HG02973 (cell line): ENCODE measurements at regions not wholly inside any gene's neighbourhood (a gene's known extent, or its start where the extent isn't known, plus 50 kb on each side); places are given as distances from the start of the nearest gene placed in this dataset.

Source experiments
- ATAC-seq: cut with Tn5 transposase; IDR thresholded peaks from one replicate; pipeline ENCODE4 v1.9.1; 2021; ENCODE audit warnings: moderate library complexity; ENCODE audit not compliant: unreplicated experiment

DNA sequence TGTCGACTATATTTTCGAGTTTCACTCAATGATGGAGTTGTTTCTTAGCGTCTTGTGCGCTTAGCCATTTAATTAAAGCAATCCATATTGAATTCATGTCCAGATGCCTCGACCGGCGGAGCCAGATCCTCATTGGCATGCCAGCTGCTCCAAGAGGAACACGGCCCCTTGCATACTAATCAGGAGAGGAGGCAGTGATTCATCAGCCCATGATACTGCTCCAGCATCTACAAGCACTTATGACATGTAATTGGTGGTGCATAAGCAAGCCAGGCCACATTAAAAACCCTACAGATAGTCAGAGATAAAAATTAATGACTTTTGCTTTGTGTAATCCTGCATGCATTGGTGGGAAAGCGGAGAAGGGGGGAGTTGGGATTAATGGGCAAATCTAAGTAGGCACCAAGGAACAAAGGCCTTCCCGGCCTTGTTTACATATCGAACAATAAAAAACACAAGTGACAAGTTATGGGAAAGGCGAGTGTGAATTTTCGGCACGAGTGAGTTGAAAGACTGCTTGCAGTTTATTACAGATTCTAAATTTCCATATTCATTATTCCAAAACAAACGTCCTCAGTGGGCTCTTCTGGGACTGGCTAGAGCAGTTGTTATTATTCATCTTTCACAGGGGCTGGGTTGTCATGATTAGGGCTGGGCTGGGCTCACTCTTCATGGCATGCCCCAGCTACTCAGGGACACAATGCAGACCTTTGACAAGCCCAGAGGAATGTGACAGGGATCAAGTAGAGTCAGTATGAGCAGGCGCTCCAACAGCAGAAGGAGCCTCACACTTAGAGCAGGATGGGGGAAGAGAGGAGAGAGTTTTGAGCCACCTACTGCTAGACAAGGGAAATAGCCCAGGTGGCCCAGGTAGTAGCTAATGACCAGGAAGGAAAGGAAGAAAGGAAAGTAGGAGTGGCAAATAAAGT is 281.7 kb upstream of the ZFHX3 start:
- no peak for ATAC-seq

DNA sequence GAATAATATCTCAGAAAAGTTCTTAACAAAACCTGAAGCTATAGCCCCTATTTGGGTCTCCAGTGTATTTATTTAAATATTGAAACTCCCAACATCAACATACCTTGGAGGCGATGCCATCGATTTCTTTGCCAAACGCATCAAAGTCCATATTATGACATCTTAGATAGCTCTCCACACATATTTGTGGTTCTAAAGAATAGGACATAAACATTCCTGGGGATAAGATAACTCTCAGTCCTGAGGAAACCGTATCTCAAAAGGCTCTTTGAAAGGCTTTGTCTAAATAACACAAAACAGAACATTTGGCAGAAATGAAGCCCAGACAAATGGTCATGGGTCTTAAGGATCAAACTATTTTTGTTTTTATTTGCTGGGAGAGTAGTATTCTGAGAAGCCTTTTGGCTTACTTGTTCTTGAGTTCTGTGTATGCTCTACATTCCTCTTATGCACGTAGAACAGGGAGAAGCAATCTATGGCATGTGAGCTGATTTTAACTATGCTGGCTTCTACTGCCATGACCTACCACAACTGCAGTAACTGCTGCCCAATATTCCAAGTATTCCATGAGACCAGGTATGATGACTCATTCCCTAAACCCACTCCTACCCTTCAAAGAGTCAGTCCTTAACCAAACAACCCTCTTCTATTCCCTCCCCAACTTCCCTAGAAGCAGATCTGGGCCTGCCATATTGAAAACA is 279.0 kb upstream of the ZFHX3 start:
- ATAC-seq = no peak

DNA sequence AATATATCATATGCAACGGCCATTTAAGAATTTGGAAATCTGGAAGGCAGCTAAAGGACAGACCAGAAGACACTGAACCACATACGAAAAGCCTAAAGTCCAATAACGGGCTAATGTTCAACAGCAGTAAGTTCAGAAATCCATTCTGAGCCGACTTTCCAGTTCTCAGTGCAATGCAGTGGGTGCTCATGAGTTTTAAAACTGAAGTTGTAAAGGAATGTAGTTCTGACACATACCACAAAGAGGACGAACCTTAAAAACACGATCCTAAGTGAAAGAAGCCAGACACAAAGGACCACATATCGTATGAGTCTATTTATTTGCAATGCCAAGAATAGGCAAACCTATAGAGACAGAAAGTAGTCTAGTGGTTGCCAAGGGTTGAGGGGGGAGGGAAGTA is 278.3 kb upstream of the ZFHX3 start:
- ATAC-seq = no peak

DNA sequence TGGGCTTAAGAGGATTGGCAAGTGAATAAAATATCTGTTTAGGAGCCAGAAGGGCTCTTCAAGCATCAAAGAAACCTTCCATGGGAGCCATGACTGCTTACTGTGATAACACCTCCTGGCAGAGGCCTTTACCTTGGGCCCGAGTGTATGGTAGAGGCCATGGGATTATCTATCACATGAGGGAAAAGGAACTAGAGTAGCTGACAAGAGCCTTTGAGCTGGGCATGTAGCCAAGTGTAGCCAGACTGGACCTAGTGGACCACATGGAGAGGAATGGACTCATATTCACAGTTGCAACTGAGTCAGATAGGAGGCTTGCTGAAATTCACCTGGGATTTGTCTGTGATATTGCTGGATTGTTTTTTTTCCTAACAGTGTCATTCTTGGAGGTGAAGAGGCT is 276.0 kb upstream of the ZFHX3 start:
- no peak for ATAC-seq

DNA sequence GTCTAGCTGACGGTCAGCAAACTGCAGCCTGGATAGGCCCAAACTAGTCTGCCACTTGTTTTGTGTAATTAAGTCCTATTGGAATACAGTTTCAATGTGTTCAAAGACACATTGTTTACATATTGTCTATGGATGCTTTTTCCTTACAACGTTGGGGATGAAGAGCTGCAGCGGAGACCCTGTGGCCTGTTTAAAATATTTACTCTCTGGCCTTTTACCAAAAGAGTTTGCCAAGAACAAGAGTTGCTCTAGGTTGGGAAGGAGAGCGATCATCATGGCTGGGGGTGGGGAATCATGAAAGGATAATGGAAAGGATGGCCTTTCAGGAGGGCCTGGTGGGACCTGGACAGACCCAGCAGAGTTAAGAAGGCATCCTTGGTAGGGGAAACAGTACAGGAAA is 274.9 kb upstream of the ZFHX3 start:
- no peak for ATAC-seq

DNA sequence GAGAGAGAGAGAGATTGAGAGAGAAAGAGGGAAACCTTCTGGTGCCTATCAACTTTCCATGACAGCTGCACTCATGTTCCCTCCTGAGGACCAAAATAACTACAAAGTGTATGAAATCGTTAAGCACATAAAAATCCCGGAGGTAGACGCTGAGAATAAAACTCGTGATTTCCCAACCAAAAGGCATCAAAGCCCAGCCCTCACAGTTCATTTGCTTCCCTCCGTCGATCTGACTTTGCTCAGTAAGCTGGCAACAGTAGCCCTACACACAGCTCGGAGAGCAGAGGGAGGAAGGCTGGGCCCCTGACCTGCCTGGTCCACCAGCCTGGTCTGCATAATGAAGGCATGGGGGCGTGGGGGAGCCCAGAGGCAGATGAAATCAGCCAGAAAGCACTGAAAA is 273.9 kb upstream of the ZFHX3 start:
- ATAC-seq = no peak

DNA sequence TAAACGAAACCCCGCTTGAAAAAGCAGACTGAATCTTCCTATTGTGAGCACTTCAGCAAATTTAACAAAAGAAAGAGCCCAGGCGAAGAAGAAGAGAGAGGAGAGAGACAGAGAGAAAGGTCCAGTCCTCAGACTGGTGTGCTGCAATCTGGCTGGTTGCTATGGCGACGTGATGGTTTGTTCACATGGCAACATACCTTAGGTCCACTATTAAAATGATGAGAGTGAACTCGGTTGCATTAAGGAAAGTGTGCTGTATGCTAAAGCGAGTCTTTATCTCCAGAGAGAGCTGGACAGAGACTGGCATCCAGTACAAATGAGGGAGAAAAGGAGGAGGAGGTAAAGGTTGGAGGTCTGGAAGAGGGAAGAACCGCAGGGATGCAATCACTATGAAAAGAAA is 271.8 kb upstream of the ZFHX3 start:
- ATAC-seq = no peak

DNA sequence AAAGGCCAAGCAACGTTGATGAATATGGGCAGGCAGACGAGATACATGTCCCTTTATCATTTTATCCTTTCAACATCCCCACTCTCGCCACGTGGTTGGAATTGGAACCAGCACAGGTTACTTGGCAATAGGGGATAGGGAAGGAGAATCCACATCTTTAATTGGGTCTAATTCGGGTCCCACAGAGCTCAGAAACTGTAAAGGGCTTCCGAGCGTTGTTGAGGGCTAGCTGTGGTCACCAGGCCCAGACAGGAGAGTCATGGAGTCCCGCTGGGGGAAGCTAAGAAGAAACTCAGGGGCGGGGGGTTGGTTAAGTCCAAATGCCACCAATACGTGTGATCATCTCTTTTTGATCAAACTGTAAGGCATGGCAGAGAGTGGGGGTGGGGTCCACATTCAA is 271.3 kb upstream of the ZFHX3 start:
- ATAC-seq = no peak

DNA sequence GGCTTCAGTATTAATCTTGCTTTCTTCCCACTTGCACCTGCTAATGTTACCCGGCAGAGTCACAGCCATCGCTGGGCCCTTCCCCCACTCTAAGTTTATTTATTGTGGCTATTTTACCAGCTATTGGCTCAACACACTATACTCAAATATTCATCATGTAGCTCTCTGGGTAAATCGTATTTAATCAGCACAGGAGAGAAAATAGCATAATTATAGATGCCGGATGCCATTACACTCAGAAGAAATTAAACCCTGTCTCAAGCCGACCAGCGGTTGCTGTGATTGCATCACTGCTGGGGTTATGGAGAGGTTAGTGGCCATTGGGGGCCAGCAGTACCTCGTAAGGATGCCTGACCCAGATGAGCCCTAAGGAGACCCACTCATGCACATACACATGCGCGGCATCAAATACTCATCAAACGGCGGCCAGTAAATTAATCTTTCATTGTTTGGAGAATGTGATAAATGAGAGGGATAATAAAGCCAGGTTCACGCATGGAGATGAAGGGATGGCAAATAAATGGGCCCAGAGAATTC is 269.5 kb upstream of the ZFHX3 start:
- no peak for ATAC-seq

DNA sequence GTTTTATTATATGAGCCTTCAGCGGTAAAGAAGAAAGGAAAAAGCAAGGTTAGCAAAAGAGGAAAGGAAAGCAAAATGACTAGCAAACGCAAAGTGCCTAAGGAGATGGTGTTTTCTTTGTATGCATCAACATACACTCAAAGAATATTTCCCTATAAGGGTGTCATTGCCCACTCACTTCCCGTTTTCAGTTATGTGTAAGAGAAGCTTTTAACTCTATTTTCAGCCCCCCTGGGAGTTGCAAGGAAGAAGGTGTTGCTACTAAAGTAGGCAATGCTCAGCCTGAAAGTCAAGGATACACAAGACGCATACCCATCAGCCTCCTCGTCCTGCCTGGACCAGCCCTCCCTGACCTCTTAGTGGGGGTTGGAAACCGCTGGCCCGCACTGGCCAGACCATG is 267.7 kb upstream of the ZFHX3 start:
- ATAC-seq = peak; percentile 80

DNA sequence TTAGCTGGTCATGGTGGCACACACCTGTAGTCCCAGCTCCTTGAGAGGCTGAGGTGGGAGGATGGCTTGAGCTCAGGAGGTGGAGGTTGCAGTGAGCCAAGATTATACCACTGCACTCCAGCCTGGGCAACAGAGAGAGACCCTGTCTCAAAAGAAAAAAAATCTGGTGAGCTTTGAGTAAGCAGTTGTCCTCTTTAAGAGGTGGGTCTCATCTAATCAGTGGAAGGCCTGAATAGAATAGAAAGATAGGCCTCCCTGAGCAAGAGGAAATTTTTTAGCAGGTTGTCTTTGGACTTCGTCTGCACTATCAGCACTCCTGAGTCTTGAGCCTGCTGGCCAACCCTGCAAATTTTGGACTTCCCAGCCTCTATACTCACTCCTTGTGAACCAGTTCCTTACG is 266.0 kb upstream of the ZFHX3 start:
- no peak for ATAC-seq

DNA sequence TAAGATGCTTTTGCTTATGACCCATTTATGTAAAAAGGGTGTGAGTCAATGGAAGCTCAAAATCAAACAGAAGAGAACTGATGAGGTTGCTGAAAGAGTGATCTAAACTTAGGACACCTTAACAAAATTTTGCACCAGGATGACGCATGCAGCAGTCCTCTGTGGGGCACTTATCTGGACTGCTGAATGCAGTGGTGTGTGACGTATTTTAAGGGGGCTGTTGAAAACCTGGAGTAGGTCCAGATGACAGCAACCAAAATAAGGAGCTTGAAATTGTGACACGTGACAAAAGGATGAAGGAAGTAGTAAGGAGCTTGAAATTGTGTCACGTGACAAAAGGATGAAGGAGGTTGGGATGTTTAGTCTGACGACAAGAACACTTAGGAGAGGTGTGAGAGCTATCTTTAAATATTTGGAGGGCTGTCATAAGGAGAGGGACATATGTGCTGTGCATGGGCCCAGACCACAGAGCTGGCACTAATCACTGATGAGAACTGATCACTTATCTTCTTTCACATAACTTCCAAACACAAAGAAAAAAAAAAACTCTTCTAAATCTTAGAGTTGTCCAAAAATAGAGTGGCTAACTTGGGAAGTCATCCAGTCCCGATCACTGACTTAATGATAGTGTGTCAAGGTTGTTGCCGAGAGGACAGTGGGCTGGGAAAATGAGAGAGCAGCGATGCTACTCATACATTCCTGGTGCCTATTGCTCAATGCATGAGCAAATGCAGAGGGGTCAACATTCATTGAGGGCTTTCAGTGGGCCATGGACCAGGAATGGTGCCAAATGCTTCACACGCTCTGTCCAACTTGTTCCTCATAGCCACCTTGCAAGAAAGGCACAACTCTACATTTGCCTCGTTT is 264.2 kb upstream of the ZFHX3 start:
- ATAC-seq = no peak

DNA sequence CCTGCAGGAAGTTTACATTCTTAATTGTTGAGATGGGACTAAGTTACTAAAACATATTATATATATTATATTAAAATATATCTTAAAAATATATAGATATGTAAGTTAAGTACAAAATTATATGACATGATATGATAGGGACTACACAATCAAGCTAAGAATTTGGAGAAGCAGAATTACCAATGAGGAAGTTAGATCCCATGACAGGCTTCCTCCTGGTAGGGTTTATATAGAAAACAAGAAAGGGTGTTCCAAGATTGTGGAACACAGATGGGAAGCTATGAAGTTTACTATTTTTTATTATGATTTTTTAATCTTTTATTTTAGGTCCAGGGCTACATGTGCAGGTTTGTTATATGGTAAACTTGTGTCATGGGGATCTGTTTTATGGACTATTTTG is 260.8 kb upstream of the ZFHX3 start:
- no peak for ATAC-seq

DNA sequence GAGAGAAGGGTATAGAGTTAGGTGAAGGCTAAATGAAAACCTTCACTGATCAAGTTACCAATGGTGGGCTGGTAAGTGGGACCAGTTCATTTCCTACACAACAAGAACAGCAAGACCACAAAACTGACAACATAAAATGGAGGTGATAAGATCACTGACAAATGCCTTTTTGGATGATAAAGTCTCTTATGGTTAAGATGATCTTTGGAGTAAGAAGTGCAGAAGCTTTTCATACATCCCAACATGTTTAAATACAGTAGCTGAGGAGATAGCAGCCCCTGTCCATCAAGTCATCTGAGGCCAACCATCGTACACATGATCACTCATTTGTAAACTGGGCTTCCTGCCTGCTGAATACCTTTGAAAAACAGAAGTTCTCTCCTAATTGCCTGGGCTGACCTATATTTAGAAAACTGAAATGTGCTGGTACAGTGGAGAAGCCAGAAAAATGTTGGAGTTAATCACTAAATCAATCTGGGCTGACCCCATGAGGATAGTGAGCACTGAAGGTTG is 259.0 kb upstream of the ZFHX3 start:
- ATAC-seq = no peak

DNA sequence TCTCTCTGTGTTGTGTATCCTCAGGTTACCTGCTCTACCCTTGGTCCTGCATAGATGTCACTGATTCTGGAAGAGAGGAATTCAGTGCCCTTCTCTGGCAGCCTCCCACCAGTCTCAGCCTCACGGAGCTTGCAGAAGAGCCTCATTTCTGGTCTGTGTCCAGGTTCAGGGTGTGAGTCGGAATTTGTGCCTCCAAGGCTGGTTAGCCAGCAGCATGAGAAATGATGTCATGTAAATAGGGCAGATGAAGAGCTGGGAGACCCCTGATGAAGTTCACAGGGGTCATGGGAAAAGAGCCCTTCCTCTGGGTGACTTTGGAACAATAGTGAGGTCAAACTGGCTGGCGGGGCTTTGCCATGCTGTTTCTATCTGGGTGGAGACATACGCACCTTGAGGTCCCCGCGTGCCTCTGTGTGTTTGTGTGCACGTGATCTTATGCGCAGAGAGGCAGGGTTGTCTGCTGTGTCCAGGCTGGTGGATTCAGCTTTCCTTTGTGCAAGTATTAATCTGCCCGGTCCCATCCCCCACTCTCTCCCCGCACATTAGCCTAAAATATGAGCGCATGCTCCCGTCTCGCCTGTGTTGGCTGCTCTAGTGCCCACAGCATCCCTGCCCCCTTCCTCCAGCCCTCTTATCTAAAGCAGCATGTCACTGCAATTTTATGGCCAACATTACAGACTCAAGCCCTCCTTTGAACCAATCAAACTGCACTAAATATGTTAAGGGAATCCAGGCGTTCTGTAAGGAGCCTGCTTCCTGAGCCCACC is 256.3 kb upstream of the ZFHX3 start:
- ATAC-seq = no peak

DNA sequence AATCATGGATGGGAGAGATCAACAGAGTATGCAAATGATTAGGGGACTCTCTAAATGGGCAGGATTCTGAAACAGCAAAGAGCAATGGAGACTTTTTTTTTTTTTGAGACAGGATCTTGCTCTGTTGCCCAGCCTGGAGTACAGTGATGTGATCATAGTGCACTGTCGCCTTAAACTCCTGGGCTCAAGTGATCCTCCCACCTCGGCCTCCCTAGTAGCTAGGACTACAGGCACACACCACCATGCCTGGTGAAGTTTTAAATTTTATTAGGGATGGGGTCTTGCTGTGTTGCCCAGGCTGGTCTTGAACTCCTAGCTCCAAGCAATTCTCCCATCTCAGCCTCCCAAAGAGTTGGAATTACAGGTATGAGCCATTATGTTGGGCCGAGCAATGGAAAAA is 255.0 kb upstream of the ZFHX3 start:
- no peak for ATAC-seq

DNA sequence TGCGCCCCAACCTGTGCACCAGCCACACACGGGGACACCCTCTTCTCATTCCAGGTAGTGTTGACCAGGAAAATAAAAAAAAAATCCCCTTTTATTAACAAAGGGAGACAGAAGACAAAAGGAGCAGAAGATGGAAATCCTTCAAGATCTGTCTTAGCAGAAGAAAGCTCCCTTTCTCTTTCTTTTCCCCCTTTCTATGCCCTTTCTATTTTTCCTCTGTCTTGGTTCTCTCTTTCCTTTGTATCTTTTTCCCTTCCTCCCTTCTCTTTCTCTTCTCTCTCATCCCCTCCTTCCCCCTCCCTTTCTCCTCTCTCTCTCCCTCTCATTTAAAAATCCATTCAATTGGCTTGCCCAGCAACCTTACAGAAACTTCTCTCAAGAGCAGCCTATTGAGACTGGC is 254.1 kb upstream of the ZFHX3 start:
- ATAC-seq = no peak

DNA sequence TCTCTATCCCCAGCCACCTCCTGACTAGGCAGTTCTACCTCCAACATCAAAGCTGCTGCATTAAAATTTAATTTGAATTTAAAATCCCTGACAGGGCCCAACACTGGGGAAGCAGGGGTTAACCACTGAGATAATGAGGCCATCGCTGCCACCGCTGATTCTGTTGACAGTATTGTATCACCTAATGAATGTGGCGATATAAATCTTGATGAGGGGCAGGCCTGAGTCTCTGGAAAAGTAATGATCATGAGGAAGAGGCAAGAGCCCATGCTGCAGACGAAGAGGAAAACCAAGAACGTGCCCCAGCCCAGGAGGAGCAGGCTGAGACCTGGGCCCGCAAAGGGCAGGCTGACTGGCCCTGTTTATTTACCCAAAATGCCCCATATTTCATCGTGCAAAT is 251.4 kb upstream of the ZFHX3 start:
- ATAC-seq = no peak

DNA sequence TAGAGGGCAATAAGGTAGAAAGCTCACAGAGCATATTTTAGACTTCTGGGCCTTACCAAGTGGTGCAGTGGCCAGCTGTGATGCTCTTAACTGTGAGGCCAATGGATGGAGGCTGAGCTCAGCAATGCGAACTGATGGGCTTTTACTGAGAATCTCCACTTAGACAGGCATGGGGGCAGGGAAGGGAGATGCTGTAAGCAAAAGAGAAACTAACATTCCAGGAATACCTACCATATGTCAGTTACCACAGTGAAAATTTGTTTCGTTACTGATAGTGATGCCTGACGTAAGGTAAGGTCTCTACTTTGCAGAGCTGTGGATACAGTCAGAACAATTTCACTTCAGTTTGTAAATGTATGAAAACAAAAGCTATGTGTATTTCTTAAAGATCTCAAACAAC is 250.6 kb upstream of the ZFHX3 start:
- no peak for ATAC-seq

DNA sequence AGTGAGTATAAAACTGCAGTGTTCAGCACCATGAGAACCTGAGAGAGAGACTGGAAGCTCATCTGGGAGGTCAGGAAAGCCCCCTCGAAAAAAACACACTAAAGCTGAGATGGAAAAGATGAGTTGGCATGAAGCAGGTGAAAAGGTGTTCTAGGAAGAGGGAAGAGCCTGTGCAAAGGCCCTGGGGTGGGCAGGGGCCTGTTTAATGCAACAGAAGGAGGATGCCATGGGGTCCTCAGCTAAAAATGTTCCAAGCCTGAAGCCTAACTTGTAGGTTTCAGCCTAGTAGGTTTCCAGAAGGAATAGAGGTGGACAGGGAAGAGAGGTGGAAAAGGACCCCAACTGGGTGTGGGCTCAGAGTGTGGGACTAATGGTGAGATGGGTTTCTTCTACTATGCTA is 242.3 kb upstream of the ZFHX3 start:
- ATAC-seq = peak; percentile 6
